T-helper 2 cell treated with Interferon-gamma antibody and Interleukin-4, amounts not matched to agents 5 μg/mL and 100 μg/mL, for 36 hours (primary cell): ENCODE measurements at regions not wholly inside any gene's neighbourhood (a gene's known extent, or its start where the extent isn't known, plus 50 kb on each side); places are given as distances from the start of the nearest gene placed in this dataset.

Experiments used
- DNase-seq: peaks from one replicate; pipeline ENCODE4 v3.0.0; 2021; ENCODE audit warnings: low spot score
- H3K27ac Mint-ChIP-seq: one replicate; pipeline ENCODE4 v1.8.0; 2021; ENCODE audit warnings: mild to moderate bottlenecking, mixed read lengths
- H3K27me3 Mint-ChIP-seq: one replicate; pipeline ENCODE4 v1.8.0; 2021; ENCODE audit warnings: low read depth, mixed read lengths
- H3K36me3 Mint-ChIP-seq: one replicate; pipeline ENCODE4 v1.8.0; 2021; ENCODE audit warnings: low read depth, mixed read lengths
- H3K4me1 Mint-ChIP-seq: one replicate; pipeline ENCODE4 v1.8.0; 2021; ENCODE audit warnings: low read depth, mixed read lengths
- H3K4me3 Mint-ChIP-seq: one replicate; pipeline ENCODE4 v1.8.0; 2022; ENCODE audit warnings: mild to moderate bottlenecking, moderate library complexity, mixed read lengths
- H3K9me3 Mint-ChIP-seq: one replicate; pipeline ENCODE4 v1.8.0; 2021; ENCODE audit warnings: mixed read lengths

DNA sequence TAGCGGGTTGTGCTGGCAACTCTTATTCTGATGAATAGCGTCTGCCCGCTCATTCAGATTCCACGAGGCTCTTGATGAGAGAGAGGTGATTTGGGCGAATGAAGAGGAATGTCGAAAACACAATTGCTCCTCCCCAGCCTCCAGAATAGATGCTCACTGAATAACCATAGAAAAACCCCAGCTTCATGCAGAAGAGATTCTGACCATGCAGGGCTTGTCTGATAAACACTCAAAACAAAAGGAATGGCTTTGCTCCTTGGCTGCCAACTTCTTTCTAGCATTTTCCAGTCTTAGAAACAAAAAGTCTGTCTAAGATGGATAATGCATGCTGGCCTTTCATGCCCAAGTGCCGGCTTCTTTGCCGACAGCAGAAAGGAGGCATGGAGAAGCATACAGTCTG lies 569.5 kb downstream of the MN1 start:
- no peaks in the 10 kb centered on the region for H3K27me3 Mint-ChIP-seq
- no peak overlapping the region for H3K27ac Mint-ChIP-seq
- peaks cover 7% of the 10 kb centered on the region for H3K9me3 Mint-ChIP-seq
- no peak overlapping the region for H3K4me3 Mint-ChIP-seq
- H3K36me3 Mint-ChIP-seq = no peaks in the 10 kb centered on the region
- H3K4me1 Mint-ChIP-seq = no peaks in the 10 kb centered on the region
- DNase-seq = no peak

- Mint-ChIP-seq H3K4me1 (no peaks in the 10 kb centered on the region), H3K9me3 (peaks cover 3% of the 10 kb centered on the region), H3K36me3 (no peaks in the 10 kb centered on the region), H3K27ac (no peak overlapping the region), H3K4me3 (no peak overlapping the region), H3K27me3 (no peaks in the 10 kb centered on the region)
- no peak for DNase-seq
Observed at GRCh38 chr22:27237080-27237741, 564.3 kb downstream of the MN1 start.

- Mint-ChIP-seq H3K4me1 (no peaks in the 10 kb centered on the region), H3K36me3 (no peaks in the 10 kb centered on the region), H3K27ac (no peak overlapping the region), H3K27me3 (no peaks in the 10 kb centered on the region), H3K4me3 (no peak overlapping the region), H3K9me3 (no peaks in the 10 kb centered on the region)
- no peak for DNase-seq
Observed at GRCh38 chr22:27238935-27239510, 562.5 kb downstream of the MN1 start.

- Mint-ChIP-seq H3K27me3 (no peaks in the 10 kb centered on the region), H3K27ac (no peak overlapping the region), H3K9me3 (no peaks in the 10 kb centered on the region), H3K36me3 (no peaks in the 10 kb centered on the region), H3K4me3 (no peak overlapping the region), H3K4me1 (no peaks in the 10 kb centered on the region)
- no peak for DNase-seq
Observed at GRCh38 chr22:27239520-27239919, 562.0 kb downstream of the MN1 start.

DNA sequence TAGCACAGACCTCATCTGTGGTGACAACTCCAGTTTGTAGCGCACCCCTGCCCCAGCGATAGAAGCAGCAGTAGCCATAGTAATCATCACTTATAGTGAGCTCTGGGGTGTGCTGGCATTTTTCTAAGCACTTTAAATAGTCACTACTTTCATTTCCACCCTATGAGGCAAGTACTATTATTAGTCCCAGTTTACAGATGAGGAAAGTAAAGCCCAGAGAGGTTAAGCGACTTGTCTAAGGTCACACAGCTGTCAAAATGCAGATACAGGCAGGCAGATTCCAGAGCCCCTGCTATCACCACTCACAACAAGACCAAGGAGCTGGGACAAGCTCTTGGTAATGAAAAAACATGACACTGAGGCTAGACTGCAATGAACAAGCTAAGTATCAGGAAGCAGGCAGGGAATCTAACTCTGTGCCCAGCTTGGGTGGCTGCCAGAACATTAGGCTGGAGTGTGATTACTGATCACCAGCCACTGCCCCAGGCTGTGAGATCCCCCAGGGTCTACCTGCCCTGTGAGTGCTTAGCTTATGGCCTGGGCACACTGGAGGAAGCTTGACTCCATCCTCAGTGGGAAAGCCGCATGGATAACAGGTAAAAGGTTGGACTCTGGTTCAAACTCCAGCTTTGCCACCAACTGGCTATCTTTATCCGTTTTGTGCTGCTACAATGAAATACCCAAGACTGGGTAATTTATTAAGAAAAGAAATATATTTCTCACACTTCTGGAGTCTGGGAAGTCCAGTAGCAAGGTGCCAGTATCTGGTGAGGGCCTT lies 561.1 kb downstream of the MN1 start:
- Mint-ChIP-seq H3K27ac (no peak overlapping the region), H3K4me1 (no peaks in the 10 kb centered on the region), H3K9me3 (no peaks in the 10 kb centered on the region), H3K27me3 (no peaks in the 10 kb centered on the region), H3K36me3 (no peaks in the 10 kb centered on the region), H3K4me3 (no peak overlapping the region)
- no peak for DNase-seq

GRCh38 chr22:27241430-27242321 lies 559.9 kb downstream of the MN1 start:
- no peaks in the 10 kb centered on the region for H3K4me1 Mint-ChIP-seq
- no peaks in the 10 kb centered on the region for H3K27me3 Mint-ChIP-seq
- H3K9me3 Mint-ChIP-seq = peaks cover 5% of the 10 kb centered on the region
- H3K36me3 Mint-ChIP-seq = no peaks in the 10 kb centered on the region
- no peak for DNase-seq
- H3K4me3 Mint-ChIP-seq = no peak overlapping the region
- H3K27ac Mint-ChIP-seq = no peak overlapping the region

- H3K4me1 Mint-ChIP-seq = no peaks in the 10 kb centered on the region
- H3K27me3 Mint-ChIP-seq = no peaks in the 10 kb centered on the region
- no peak for DNase-seq
- H3K4me3 Mint-ChIP-seq = no peak overlapping the region
- no peak overlapping the region for H3K27ac Mint-ChIP-seq
- H3K9me3 Mint-ChIP-seq = peaks cover 7% of the 10 kb centered on the region
- H3K36me3 Mint-ChIP-seq = no peaks in the 10 kb centered on the region
Observed at GRCh38 chr22:27242474-27242873, 559.1 kb downstream of the MN1 start.

GRCh38 chr22:27242917-27243589 lies 558.5 kb downstream of the MN1 start:
- Mint-ChIP-seq H3K27me3 (no peaks in the 10 kb centered on the region), H3K4me1 (no peaks in the 10 kb centered on the region), H3K36me3 (no peaks in the 10 kb centered on the region), H3K9me3 (peaks cover 7% of the 10 kb centered on the region), H3K27ac (no peak overlapping the region), H3K4me3 (no peak overlapping the region)
- DNase-seq = no peak

DNA sequence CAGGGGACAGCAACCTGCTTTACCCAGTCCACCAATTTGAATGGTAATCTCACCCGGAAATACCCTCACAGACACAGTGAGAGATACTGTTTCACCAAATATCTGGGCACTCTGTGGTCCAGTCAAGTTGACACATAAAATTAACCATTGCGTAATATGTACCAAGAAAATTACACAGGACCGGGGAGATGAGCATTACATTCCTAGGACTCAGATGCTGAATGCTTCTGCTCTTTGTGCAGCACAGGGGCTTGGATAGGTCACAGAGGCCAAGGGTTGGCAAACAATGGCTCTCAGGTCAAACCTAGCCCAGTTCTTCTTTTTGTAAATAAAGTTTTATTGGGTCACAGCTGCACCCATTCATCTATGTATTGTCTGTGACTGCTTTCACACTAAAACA lies 557.2 kb downstream of the MN1 start:
- H3K36me3 Mint-ChIP-seq = no peaks in the 10 kb centered on the region
- DNase-seq = no peak
- H3K4me1 Mint-ChIP-seq = no peaks in the 10 kb centered on the region
- peaks cover 7% of the 10 kb centered on the region for H3K9me3 Mint-ChIP-seq
- H3K27me3 Mint-ChIP-seq = no peaks in the 10 kb centered on the region
- no peak overlapping the region for H3K27ac Mint-ChIP-seq
- H3K4me3 Mint-ChIP-seq = no peak overlapping the region

DNA sequence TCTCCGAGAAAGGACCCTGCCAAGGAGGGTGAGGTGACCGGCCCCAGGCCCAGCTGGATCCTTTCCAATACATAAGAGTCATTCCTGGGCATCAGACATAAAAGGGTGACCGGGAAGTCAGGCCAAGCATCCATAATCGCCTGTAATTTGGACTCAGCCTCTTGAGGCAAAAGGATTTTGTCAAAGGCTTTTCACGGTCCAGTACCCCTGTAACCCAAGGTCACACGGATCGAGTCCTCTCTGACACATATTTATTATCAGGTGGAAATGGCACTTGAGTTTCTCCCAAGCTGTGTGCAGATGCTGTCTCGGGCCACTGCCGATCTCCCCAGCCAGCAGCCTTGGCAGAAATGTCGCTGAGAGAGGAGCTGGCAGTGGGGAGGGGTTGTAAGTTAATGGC lies 556.5 kb downstream of the MN1 start:
- H3K4me1 Mint-ChIP-seq = no peaks in the 10 kb centered on the region
- no peak overlapping the region for H3K4me3 Mint-ChIP-seq
- peaks cover 7% of the 10 kb centered on the region for H3K9me3 Mint-ChIP-seq
- no peak for DNase-seq
- H3K36me3 Mint-ChIP-seq = no peaks in the 10 kb centered on the region
- no peak overlapping the region for H3K27ac Mint-ChIP-seq
- H3K27me3 Mint-ChIP-seq = no peaks in the 10 kb centered on the region

DNA sequence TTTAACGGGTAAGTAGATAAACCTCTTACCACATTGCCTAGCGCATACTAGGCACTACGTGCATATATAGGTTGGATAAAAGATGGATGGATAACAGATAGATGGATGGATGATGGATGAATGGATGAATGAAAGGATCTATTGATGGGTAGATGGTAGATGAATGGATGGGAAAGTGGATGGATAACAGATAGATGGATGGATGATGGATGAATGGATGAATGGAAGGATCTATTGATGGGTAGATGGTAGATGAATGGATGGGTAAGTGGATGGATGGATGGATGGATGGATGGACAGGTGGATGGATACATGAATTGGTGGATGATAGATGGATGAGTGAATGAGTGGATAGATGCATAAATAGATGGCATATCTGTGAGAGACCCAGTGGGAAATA lies 555.0 kb downstream of the MN1 start:
- Mint-ChIP-seq H3K4me3 (no peak overlapping the region), H3K36me3 (no peaks in the 10 kb centered on the region), H3K27ac (no peak overlapping the region), H3K9me3 (peaks cover 7% of the 10 kb centered on the region), H3K27me3 (no peaks in the 10 kb centered on the region), H3K4me1 (no peaks in the 10 kb centered on the region)
- DNase-seq = no peak

DNA sequence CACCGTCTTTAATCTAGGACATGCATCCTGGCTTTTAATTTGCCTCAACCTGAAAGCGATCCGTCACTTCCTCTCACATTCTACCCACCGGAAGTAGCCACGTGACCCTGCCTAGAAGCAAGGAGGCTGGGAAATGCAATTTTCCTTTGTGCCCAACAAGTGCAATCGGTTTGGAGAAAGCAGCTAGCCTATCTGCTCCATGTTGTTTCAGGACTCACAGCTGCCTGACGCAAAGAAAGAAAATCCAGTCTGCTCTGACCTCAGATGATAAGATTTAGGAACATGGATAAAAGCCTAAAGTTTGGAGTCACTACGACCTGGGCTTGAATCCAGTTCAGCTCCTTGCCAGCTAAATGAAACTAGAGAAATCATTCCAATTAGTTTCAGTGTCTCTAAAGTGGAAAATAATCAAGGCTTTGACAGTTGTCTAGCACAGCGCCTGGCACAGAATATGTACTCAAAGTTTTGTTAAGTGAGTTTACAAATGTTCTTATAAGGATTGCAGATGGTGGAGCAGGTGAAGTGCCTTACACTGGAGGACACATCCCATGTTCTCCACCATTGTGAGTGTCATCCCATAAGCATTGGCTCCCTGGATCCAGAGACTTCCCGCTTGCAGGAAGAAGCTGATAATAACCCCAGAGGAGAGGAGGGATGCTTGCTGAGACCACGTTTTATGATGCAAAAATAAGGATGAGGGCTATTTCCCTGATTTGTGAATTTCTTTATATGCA lies 553.7 kb downstream of the MN1 start:
- no peak for DNase-seq
- Mint-ChIP-seq H3K4me1 (no peaks in the 10 kb centered on the region), H3K27me3 (no peaks in the 10 kb centered on the region), H3K36me3 (no peaks in the 10 kb centered on the region), H3K9me3 (peaks cover 7% of the 10 kb centered on the region), H3K4me3 (no peak overlapping the region), H3K27ac (no peak overlapping the region)

DNA sequence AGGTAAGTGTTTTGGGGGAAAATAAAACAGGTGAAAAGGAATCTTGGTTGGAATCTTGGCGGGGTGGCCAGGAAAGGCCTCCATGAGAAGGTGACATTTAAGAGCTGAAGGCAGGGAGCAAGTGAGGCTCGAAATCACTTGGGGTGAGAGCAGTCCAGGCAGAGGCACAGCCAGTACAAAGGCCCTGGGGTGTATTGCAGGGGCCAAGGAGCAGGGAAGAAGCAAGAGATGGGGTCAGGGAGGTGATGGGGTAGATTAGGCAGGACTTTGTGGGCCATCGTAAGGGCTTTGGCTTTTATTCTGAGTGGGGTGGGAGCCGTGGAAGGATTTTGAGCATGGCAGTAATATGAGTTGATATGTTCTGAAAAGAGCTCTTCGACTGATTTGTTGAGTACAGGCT lies 551.1 kb downstream of the MN1 start:
- Mint-ChIP-seq H3K4me1 (no peaks in the 10 kb centered on the region), H3K9me3 (peaks cover 14% of the 10 kb centered on the region), H3K27me3 (no peaks in the 10 kb centered on the region), H3K27ac (no peak overlapping the region), H3K36me3 (no peaks in the 10 kb centered on the region), H3K4me3 (no peak overlapping the region)
- DNase-seq = no peak
